GM23338 (cell line): ENCODE measurements at regions not wholly inside any gene's neighbourhood (a gene's known extent, or its start where the extent isn't known, plus 50 kb on each side); places are given as distances from the start of the nearest gene placed in this dataset.
"Not testable (repeated sequence)": the region's sequence is repeated elsewhere in the genome, so short reads cannot be mapped to it uniquely, and the experiment has no call there.

Source experiments
- ATAC-seq: fragments of 200-7000 bp; cut with Tn5 transposase; 3 replicates; pipeline ENCODE4 v1.9.1; 2020
- DNase-seq: peaks from one replicate; pipeline ENCODE4 v3.0.0-alpha.2; 2015; ENCODE audit warnings: low spot score
- H2AFZ ChIP-seq: fragments of 200-600 bp; sonication (generic); 2 replicates; pipeline ENCODE4 v1.8.0; 2016; ENCODE audit warnings: antibody characterized with exemption, mild to moderate bottlenecking, moderate library complexity
- H3F3A ChIP-seq: fragments of 200-600 bp; sonication (generic); replicated peaks from 2 replicates; pipeline ENCODE4 v1.8.0; 2017; ENCODE audit warnings: antibody characterized with exemption, mixed run types, low read depth
- H3K27ac ChIP-seq: fragments of 200-600 bp; sonication (generic); 2 replicates; pipeline ENCODE4 v1.6.1; 2016; ENCODE audit warnings: low read depth
- H3K27me3 ChIP-seq: fragments of 200-600 bp; sonication (generic); 2 replicates; pipeline ENCODE4 v1.8.0; 2016; ENCODE audit warnings: mild to moderate bottlenecking, mixed run types, moderate library complexity; ENCODE audit not compliant: insufficient read depth
- H3K36me3 ChIP-seq: fragments of 200-600 bp; sonication (generic); 2 replicates; pipeline ENCODE4 v1.8.0; 2016; ENCODE audit warnings: mild to moderate bottlenecking; ENCODE audit not compliant: insufficient read depth
- H3K4me1 ChIP-seq: fragments of 200-600 bp; sonication (generic); 2 replicates; pipeline ENCODE4 v1.8.0; 2016; ENCODE audit warnings: mild to moderate bottlenecking, moderate library complexity; ENCODE audit not compliant: insufficient read depth
- H3K4me2 ChIP-seq: fragments of 200-600 bp; sonication (generic); 2 replicates; pipeline ENCODE4 v1.7.1; 2017; ENCODE audit warnings: mixed run types
- H3K4me3 ChIP-seq: fragments of 200-600 bp; sonication (generic); 2 replicates; pipeline ENCODE4 v1.6.1; 2016; ENCODE audit warnings: mixed run types
- H3K79me2 ChIP-seq: fragments of 200-600 bp; sonication (generic); replicated peaks from 2 replicates; pipeline ENCODE4 v1.8.0; 2017; ENCODE audit warnings: mild to moderate bottlenecking; ENCODE audit not compliant: insufficient read depth
- H3K9me2 ChIP-seq: fragments of 200-600 bp; sonication (generic); 2 replicates; pipeline ENCODE4 v1.8.0; 2017; ENCODE audit not compliant: insufficient read depth
- H4K20me1 ChIP-seq: fragments of 200-600 bp; sonication (generic); replicated peaks from 2 replicates; pipeline ENCODE4 v1.8.0; 2017; ENCODE audit warnings: mild to moderate bottlenecking; ENCODE audit not compliant: insufficient read depth
- H3K27ac Mint-ChIP-seq: 2 replicates; pipeline ENCODE4 v1.8.0; 2020; ENCODE audit warnings: inconsistent platforms, mild to moderate bottlenecking, moderate library complexity, mixed read lengths
- H3K27me3 Mint-ChIP-seq: 3 replicates; pipeline ENCODE4 v1.8.0; 2022; ENCODE audit warnings: low read depth, mild to moderate bottlenecking, moderate library complexity, mixed read lengths, inconsistent platforms; ENCODE audit not compliant: insufficient read depth, poor library complexity
- H3K36me3 Mint-ChIP-seq: 3 replicates; pipeline ENCODE4 v1.8.0; 2021; ENCODE audit warnings: low read depth, mild to moderate bottlenecking, inconsistent platforms, moderate library complexity, mixed read lengths
- H3K4me1 Mint-ChIP-seq: 3 replicates; pipeline ENCODE4 v1.8.0; 2020; ENCODE audit warnings: mild to moderate bottlenecking, inconsistent platforms, mixed read lengths
- H3K4me3 Mint-ChIP-seq: 3 replicates; pipeline ENCODE4 v1.8.0; 2021; ENCODE audit warnings: moderate library complexity, mild to moderate bottlenecking, inconsistent platforms, mixed read lengths
- H3K9me3 Mint-ChIP-seq: 3 replicates; pipeline ENCODE4 v1.8.0; 2020; ENCODE audit warnings: moderate library complexity, mild to moderate bottlenecking, inconsistent platforms, mixed read lengths
- POLR2AphosphoS5 ChIP-seq: IDR thresholded peaks from 2 replicates; pipeline ENCODE4 v1.6.1; 2016; ENCODE audit warnings: antibody characterized with exemption, low read depth
- STAT1 ChIP-seq: IDR thresholded peaks from one replicate; pipeline ENCODE4 v1.6.1; 2016; ENCODE audit warnings: antibody characterized with exemption; ENCODE audit not compliant: unreplicated experiment
- TF ChIP-seq, protein P1 (sequence below): IDR thresholded peaks from one replicate; pipeline ENCODE4 v1.6.1; 2018; ENCODE audit warnings: antibody characterized with exemption; ENCODE audit not compliant: unreplicated experiment
- TF ChIP-seq, protein P2 (sequence below): fragments of 250-450 bp; sonication (Bioruptor Pico); IDR thresholded peaks from 2 replicates; pipeline ENCODE4 v1.5.0; 2020; ENCODE audit warnings: mild to moderate bottlenecking, moderate library complexity

DNA sequence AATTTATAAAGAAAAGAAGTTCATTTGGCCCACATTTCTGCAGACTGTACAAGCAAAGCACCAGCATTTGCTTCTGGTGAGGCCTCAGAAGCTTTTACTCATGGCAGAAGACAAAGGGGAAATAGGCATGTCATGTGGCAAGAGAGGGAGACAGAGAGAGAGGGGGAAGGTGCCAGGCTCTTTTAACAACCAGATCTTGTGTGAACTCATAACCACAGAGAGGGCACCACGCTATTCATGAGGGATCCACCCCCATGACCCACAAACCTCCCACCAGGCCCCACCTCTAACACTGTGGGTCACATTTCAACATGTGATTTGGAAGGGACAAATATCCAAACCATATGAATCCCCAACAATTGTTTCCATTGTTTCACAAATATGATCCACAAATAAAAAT, 467.9 kb downstream of the SIPA1L2 start:
- no peak for DNase-seq
- no peak overlapping the region for H3K27ac Mint-ChIP-seq
- H3K27me3 ChIP-seq = no peaks in the 10 kb centered on the region
- H3K36me3 ChIP-seq = peaks cover 11% of the 10 kb centered on the region
- H3K36me3 Mint-ChIP-seq = peaks cover 74% of the 10 kb centered on the region
- H3K9me3 Mint-ChIP-seq = no peaks in the 10 kb centered on the region; the same call in 2 of the 3 replicates
- TF ChIP-seq, protein P1, sequence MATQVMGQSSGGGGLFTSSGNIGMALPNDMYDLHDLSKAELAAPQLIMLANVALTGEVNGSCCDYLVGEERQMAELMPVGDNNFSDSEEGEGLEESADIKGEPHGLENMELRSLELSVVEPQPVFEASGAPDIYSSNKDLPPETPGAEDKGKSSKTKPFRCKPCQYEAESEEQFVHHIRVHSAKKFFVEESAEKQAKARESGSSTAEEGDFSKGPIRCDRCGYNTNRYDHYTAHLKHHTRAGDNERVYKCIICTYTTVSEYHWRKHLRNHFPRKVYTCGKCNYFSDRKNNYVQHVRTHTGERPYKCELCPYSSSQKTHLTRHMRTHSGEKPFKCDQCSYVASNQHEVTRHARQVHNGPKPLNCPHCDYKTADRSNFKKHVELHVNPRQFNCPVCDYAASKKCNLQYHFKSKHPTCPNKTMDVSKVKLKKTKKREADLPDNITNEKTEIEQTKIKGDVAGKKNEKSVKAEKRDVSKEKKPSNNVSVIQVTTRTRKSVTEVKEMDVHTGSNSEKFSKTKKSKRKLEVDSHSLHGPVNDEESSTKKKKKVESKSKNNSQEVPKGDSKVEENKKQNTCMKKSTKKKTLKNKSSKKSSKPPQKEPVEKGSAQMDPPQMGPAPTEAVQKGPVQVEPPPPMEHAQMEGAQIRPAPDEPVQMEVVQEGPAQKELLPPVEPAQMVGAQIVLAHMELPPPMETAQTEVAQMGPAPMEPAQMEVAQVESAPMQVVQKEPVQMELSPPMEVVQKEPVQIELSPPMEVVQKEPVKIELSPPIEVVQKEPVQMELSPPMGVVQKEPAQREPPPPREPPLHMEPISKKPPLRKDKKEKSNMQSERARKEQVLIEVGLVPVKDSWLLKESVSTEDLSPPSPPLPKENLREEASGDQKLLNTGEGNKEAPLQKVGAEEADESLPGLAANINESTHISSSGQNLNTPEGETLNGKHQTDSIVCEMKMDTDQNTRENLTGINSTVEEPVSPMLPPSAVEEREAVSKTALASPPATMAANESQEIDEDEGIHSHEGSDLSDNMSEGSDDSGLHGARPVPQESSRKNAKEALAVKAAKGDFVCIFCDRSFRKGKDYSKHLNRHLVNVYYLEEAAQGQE = no peak
- TF ChIP-seq STAT1 = no peak
- TF ChIP-seq, protein P2, sequence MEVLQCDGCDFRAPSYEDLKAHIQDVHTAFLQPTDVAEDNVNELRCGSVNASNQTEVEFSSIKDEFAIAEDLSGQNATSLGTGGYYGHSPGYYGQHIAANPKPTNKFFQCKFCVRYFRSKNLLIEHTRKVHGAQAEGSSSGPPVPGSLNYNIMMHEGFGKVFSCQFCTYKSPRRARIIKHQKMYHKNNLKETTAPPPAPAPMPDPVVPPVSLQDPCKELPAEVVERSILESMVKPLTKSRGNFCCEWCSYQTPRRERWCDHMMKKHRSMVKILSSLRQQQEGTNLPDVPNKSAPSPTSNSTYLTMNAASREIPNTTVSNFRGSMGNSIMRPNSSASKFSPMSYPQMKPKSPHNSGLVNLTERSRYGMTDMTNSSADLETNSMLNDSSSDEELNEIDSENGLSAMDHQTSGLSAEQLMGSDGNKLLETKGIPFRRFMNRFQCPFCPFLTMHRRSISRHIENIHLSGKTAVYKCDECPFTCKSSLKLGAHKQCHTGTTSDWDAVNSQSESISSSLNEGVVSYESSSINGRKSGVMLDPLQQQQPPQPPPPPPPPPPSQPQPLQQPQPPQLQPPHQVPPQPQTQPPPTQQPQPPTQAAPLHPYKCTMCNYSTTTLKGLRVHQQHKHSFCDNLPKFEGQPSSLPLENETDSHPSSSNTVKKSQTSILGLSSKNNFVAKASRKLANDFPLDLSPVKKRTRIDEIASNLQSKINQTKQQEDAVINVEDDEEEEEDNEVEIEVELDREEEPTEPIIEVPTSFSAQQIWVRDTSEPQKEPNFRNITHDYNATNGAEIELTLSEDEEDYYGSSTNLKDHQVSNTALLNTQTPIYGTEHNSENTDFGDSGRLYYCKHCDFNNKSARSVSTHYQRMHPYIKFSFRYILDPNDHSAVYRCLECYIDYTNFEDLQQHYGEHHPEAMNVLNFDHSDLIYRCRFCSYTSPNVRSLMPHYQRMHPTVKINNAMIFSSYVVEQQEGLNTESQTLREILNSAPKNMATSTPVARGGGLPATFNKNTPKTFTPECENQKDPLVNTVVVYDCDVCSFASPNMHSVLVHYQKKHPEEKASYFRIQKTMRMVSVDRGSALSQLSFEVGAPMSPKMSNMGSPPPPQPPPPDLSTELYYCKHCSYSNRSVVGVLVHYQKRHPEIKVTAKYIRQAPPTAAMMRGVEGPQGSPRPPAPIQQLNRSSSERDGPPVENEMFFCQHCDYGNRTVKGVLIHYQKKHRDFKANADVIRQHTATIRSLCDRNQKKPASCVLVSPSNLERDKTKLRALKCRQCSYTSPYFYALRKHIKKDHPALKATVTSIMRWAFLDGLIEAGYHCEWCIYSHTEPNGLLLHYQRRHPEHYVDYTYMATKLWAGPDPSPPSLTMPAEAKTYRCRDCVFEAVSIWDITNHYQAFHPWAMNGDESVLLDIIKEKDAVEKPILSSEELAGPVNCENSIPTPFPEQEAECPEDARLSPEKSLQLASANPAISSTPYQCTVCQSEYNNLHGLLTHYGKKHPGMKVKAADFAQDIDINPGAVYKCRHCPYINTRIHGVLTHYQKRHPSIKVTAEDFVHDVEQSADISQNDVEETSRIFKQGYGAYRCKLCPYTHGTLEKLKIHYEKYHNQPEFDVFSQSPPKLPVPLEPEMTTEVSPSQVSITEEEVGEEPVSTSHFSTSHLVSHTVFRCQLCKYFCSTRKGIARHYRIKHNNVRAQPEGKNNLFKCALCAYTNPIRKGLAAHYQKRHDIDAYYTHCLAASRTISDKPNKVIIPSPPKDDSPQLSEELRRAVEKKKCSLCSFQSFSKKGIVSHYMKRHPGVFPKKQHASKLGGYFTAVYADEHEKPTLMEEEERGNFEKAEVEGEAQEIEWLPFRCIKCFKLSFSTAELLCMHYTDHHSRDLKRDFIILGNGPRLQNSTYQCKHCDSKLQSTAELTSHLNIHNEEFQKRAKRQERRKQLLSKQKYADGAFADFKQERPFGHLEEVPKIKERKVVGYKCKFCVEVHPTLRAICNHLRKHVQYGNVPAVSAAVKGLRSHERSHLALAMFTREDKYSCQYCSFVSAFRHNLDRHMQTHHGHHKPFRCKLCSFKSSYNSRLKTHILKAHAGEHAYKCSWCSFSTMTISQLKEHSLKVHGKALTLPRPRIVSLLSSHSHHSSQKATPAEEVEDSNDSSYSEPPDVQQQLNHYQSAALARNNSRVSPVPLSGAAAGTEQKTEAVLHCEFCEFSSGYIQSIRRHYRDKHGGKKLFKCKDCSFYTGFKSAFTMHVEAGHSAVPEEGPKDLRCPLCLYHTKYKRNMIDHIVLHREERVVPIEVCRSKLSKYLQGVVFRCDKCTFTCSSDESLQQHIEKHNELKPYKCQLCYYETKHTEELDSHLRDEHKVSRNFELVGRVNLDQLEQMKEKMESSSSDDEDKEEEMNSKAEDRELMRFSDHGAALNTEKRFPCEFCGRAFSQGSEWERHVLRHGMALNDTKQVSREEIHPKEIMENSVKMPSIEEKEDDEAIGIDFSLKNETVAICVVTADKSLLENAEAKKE = no peak
- TF ChIP-seq POLR2AphosphoS5 = no peak
- ATAC-seq = no peak
- no peaks in the 10 kb centered on the region for H3K79me2 ChIP-seq
- peaks cover 21% of the 10 kb centered on the region for H3K4me1 Mint-ChIP-seq
- H3K4me2 ChIP-seq = no peak overlapping the region
- no peak overlapping the region for H3K27ac ChIP-seq
- H3K4me3 Mint-ChIP-seq = no peak overlapping the region
- H3K9me2 ChIP-seq = no peaks in the 10 kb centered on the region
- H4K20me1 ChIP-seq = peaks cover 6% of the 10 kb centered on the region
- H3F3A ChIP-seq = 0 out of 2 replicates have a peak, but pooled peaks cover 4% of the 10 kb centered on the region
- H3K27me3 Mint-ChIP-seq = peaks cover 2% of the 10 kb centered on the region
- no peak overlapping the region for H3K4me3 ChIP-seq
- peaks cover 8% of the 10 kb centered on the region for H3K4me1 ChIP-seq
- no peak overlapping the region for H2AFZ ChIP-seq

- not testable (repeated sequence) for H3K9me3 Mint-ChIP-seq, H3K9me2 ChIP-seq, H3K27ac ChIP-seq, ATAC-seq, H3K4me1 ChIP-seq, H2AFZ ChIP-seq, H3K4me3 Mint-ChIP-seq, DNase-seq, H3K27me3 ChIP-seq, H3K4me3 ChIP-seq, H3K79me2 ChIP-seq, H3K4me1 Mint-ChIP-seq, H3K27ac Mint-ChIP-seq, H3K27me3 Mint-ChIP-seq, H4K20me1 ChIP-seq, H3F3A ChIP-seq, H3K4me2 ChIP-seq
- H3K36me3 Mint-ChIP-seq = peaks cover 91% of the 10 kb centered on the region
- H3K36me3 ChIP-seq = peaks cover 15% of the 10 kb centered on the region
Observed at GRCh38 chr1:232158558-232158957, 471.4 kb downstream of the SIPA1L2 start.

- not testable (repeated sequence) for H3K27ac Mint-ChIP-seq, H3K4me3 ChIP-seq, H3K27ac ChIP-seq, H2AFZ ChIP-seq, H3K27me3 ChIP-seq, H3F3A ChIP-seq, H3K4me2 ChIP-seq, H3K4me1 Mint-ChIP-seq, H4K20me1 ChIP-seq, DNase-seq, H3K27me3 Mint-ChIP-seq, H3K9me2 ChIP-seq, H3K4me1 ChIP-seq, H3K9me3 Mint-ChIP-seq, H3K79me2 ChIP-seq, H3K4me3 Mint-ChIP-seq, ATAC-seq
- H3K36me3 Mint-ChIP-seq = peaks cover 76% of the 10 kb centered on the region
- H3K36me3 ChIP-seq = peaks cover 12% of the 10 kb centered on the region; the same call in 1 of the 2 replicates
Observed at GRCh38 chr1:232156070-232156469, 473.9 kb downstream of the SIPA1L2 start.
